Trophoblast cell (in vitro differentiated cells and primary cell): ENCODE measurements at regions not wholly inside any gene's neighbourhood (a gene's known extent, or its start where the extent isn't known, plus 50 kb on each side); places are given as distances from the start of the nearest gene placed in this dataset.

Experiments used
- DNase-seq, 2 donors: peaks; one replicate each; pipeline ENCODE4 v3.0.0-alpha.2; 2016
- H2AFZ ChIP-seq: 2 replicates; pipeline ENCODE4 v1.6.1; 2013; ENCODE audit warnings: low read length, moderate library complexity, mild to moderate bottlenecking; ENCODE audit not compliant: insufficient read depth, poor library complexity
- H2AK5ac ChIP-seq: 2 replicates; pipeline ENCODE4 v1.6.1; 2013; ENCODE audit warnings: mild to moderate bottlenecking, low read length
- H2BK120ac ChIP-seq: 2 replicates; pipeline ENCODE4 v1.6.1; 2013; ENCODE audit warnings: low read length, mild to moderate bottlenecking, moderate library complexity; ENCODE audit not compliant: insufficient read depth, poor library complexity
- H2BK12ac ChIP-seq: 2 replicates; pipeline ENCODE4 v1.6.1; 2013; ENCODE audit warnings: mild to moderate bottlenecking, low read length, moderate library complexity
- H2BK5ac ChIP-seq: 2 replicates; pipeline ENCODE4 v1.6.1; 2013; ENCODE audit warnings: low read length, low read depth, moderate library complexity, mild to moderate bottlenecking; ENCODE audit not compliant: poor library complexity
- H3K14ac ChIP-seq: 2 replicates; pipeline ENCODE4 v1.6.1; 2013; ENCODE audit warnings: mild to moderate bottlenecking, low read length
- H3K18ac ChIP-seq: 2 replicates; pipeline ENCODE4 v1.6.1; 2013; ENCODE audit warnings: mild to moderate bottlenecking, low read length
- H3K23ac ChIP-seq: 2 replicates; pipeline ENCODE4 v1.6.1; 2013; ENCODE audit warnings: low read length
- H3K27ac ChIP-seq: 2 replicates; pipeline ENCODE4 v1.5.1; 2013; ENCODE audit warnings: low read depth, mild to moderate bottlenecking, inconsistent platforms, low read length, moderate library complexity
- H3K27me3 ChIP-seq: 2 replicates; pipeline ENCODE4 v1.6.1; 2013; ENCODE audit warnings: inconsistent platforms, mild to moderate bottlenecking, low read length, moderate library complexity; ENCODE audit not compliant: insufficient read depth
- H3K36me3 ChIP-seq, 2 experiments: 1 replicate in 1 of 2; 2 replicates in 1 of 2; pipeline ENCODE4 v1.6.1; 2013; ENCODE audit warnings: low read length in 2 of 2, mild to moderate bottlenecking in 2 of 2, moderate library complexity in 1 of 2; ENCODE audit not compliant: insufficient read depth in 2 of 2, control insufficient read depth in 1 of 2
- H3K4ac ChIP-seq: 2 replicates; pipeline ENCODE4 v1.6.1; 2013; ENCODE audit warnings: low read depth, mild to moderate bottlenecking, low read length, moderate library complexity
- H3K4me1 ChIP-seq, 2 experiments: 1 replicate in 1 of 2; 2 replicates in 1 of 2; pipeline ENCODE4 v1.6.1; 2013; ENCODE audit warnings: low read length in 2 of 2, mild to moderate bottlenecking in 2 of 2, moderate library complexity in 1 of 2; ENCODE audit not compliant: insufficient read depth in 2 of 2, control insufficient read depth in 1 of 2
- H3K4me2 ChIP-seq: 2 replicates; pipeline ENCODE4 v1.6.1; 2013; ENCODE audit warnings: inconsistent platforms, mild to moderate bottlenecking, low read length, moderate library complexity
- H3K4me3 ChIP-seq: 2 replicates; pipeline ENCODE4 v1.5.1; 2013; ENCODE audit warnings: mild to moderate bottlenecking, low read depth, low read length, inconsistent platforms
- H3K79me1 ChIP-seq: one replicate; pipeline ENCODE4 v1.6.1; 2013; ENCODE audit warnings: low read length
- H3K79me2 ChIP-seq: 2 replicates; pipeline ENCODE4 v1.6.1; 2013; ENCODE audit warnings: low read length, mild to moderate bottlenecking; ENCODE audit not compliant: control insufficient read depth, insufficient read depth, poor library complexity
- H3K9ac ChIP-seq: 2 replicates; pipeline ENCODE4 v1.6.1; 2013; ENCODE audit warnings: mild to moderate bottlenecking, low read length
- H3K9me3 ChIP-seq: 2 replicates; pipeline ENCODE4 v1.6.1; 2013; ENCODE audit warnings: low read depth, mild to moderate bottlenecking, control low read depth, inconsistent platforms, low read length; ENCODE audit not compliant: insufficient read depth
- H4K12ac ChIP-seq: 2 replicates; pipeline ENCODE4 v1.6.1; 2013; ENCODE audit warnings: low read depth, mild to moderate bottlenecking, low read length, moderate library complexity
- H4K8ac ChIP-seq: 2 replicates; pipeline ENCODE4 v1.6.1; 2013; ENCODE audit warnings: low read depth, mild to moderate bottlenecking, low read length, moderate library complexity
- H4K91ac ChIP-seq: one replicate; pipeline ENCODE4 v1.6.1; 2013; ENCODE audit warnings: low read depth, mild to moderate bottlenecking, low read length, moderate library complexity
- WGBS: extraction: QIAGEN DNeasy Blood & Tissue Kit; methylation state at CpG from one replicate; pipeline ENCODE4 v1.1.7; 2013; ENCODE audit warnings: missing lambda C conversion rate; ENCODE audit not compliant: insufficient read length, insufficient coverage; ENCODE audit errors: extremely low coverage; 5-methylcytosine and 5-hydroxymethylcytosine counted together

DNA sequence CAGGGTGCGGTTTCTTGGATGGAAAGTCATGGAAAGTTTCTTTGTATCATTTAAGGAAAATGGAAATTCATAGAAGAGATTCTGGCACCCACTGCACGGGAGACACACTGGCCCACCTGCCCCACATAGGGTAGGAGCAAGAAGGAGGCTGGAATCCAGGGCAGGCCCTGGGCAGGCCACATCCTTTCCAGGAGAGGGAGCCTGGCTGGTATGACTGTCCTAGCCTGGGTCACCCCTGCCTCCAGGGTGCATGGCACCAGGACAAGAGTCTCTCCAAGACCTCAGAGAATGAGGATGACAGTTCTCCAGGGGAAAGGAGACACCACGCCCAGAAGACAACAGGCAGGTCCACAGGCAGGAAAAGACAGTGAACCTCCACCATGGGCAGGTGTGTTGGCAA is 297.2 kb downstream of the TCERG1L start:
- no peak overlapping the region for H2AK5ac ChIP-seq
- H3K79me1 ChIP-seq: no peaks in the 10 kb centered on the region
- H3K79me2 ChIP-seq: no peaks in the 10 kb centered on the region
- H3K14ac ChIP-seq: no peak overlapping the region
- whole genome bisulfite sequencing: no CpG with 5 or more reads among the region's 3 CpGs
- H2BK5ac ChIP-seq: no peak overlapping the region
- H3K9ac ChIP-seq: no peak overlapping the region
- no peak overlapping the region for H4K12ac ChIP-seq
- H3K27ac ChIP-seq: no peak overlapping the region
- no peak for DNase-seq
- H3K36me3 ChIP-seq: no peaks in the 10 kb centered on the region
- H3K4ac ChIP-seq: no peak overlapping the region
- H3K4me1 ChIP-seq: peaks cover 5 to 14% of the 10 kb centered on the region in 2 experiments
- no peak overlapping the region for H4K91ac ChIP-seq
- H3K27me3 ChIP-seq: no peaks in the 10 kb centered on the region
- H3K9me3 ChIP-seq: no peaks in the 10 kb centered on the region
- H2BK12ac ChIP-seq: no peak overlapping the region
- no peak overlapping the region for H3K23ac ChIP-seq
- H2AFZ ChIP-seq: no peak overlapping the region
- H3K4me3 ChIP-seq: no peak overlapping the region
- no peak overlapping the region for H4K8ac ChIP-seq
- H3K4me2 ChIP-seq: no peak overlapping the region
- H2BK120ac ChIP-seq: no peak overlapping the region
- H3K18ac ChIP-seq: no peak overlapping the region

DNA sequence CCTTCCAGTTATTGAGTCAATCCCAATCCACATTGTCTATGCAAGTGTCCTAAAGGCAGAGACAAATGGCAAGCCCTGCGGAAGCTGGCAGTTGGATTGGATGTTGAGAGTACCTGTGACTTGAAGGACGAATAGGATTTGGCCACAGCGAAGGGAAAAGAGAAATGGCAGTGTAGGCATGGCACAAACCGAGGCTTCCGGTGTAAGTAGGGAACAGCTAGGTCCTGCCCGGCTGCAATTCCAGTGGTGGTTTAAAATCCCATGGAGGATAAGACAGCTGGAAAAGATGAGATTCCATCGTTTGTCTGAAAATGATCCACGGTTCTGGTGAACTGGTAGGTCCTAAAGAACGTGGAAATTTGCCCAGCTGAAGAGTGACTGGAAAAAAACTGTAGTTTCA is 296.2 kb downstream of the TCERG1L start:
- no peak overlapping the region for H3K27ac ChIP-seq
- H2AFZ ChIP-seq: no peak overlapping the region
- no peaks in the 10 kb centered on the region for H3K36me3 ChIP-seq
- H3K27me3 ChIP-seq: no peaks in the 10 kb centered on the region
- H3K4ac ChIP-seq: no peak overlapping the region
- no peak overlapping the region for H4K91ac ChIP-seq
- no peak overlapping the region for H3K4me3 ChIP-seq
- no peak overlapping the region for H3K18ac ChIP-seq
- no peaks in the 10 kb centered on the region for H3K79me1 ChIP-seq
- H4K8ac ChIP-seq: no peak overlapping the region
- no peaks in the 10 kb centered on the region for H3K79me2 ChIP-seq
- no peak overlapping the region for H2BK12ac ChIP-seq
- no peak overlapping the region for H3K9ac ChIP-seq
- no peak overlapping the region for H3K4me2 ChIP-seq
- DNase-seq: no peak
- no peak overlapping the region for H4K12ac ChIP-seq
- no peak overlapping the region for H2AK5ac ChIP-seq
- H2BK5ac ChIP-seq: no peak overlapping the region
- H3K9me3 ChIP-seq: no peaks in the 10 kb centered on the region
- H3K23ac ChIP-seq: no peak overlapping the region
- no peak overlapping the region for H2BK120ac ChIP-seq
- WGBS: no CpG with 5 or more reads among the region's 9 CpGs
- H3K4me1 ChIP-seq: peaks cover 5 to 14% of the 10 kb centered on the region in 2 experiments
- no peak overlapping the region for H3K14ac ChIP-seq

DNA sequence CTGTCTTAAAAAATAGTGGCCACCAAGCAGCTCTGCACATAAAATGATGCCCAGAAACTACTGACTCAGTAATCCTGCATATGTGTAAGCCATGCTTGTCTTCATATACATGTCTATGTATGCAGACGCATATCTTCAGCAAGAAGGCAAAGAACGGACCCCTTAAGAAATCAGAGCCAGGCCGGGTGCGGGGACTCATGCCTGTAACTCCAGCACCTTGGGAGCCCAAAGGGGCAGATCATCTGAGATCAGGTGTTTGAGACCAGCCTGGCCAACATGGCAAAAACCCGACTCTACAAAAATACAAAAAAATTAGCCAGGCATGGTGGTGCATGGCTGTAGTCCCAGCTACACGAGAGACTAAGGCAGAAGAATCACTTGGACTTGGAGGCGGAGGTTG is 295.0 kb downstream of the TCERG1L start:
- no peak overlapping the region for H3K14ac ChIP-seq
- H3K36me3 ChIP-seq: no peaks in the 10 kb centered on the region
- no peak overlapping the region for H4K12ac ChIP-seq
- H4K8ac ChIP-seq: no peak overlapping the region
- H2BK120ac ChIP-seq: no peak overlapping the region
- H2BK5ac ChIP-seq: no peak overlapping the region
- no peak overlapping the region for H3K4me3 ChIP-seq
- H3K9ac ChIP-seq: no peak overlapping the region
- no peak overlapping the region for H4K91ac ChIP-seq
- no peak overlapping the region for H2AFZ ChIP-seq
- H3K4me2 ChIP-seq: no peak overlapping the region
- H3K23ac ChIP-seq: no peak overlapping the region
- no peaks in the 10 kb centered on the region for H3K9me3 ChIP-seq
- H3K27ac ChIP-seq: no peak overlapping the region
- H2BK12ac ChIP-seq: no peak overlapping the region
- H3K4me1 ChIP-seq: peaks cover 5 to 14% of the 10 kb centered on the region in 2 experiments
- H3K27me3 ChIP-seq: no peaks in the 10 kb centered on the region
- no peaks in the 10 kb centered on the region for H3K79me2 ChIP-seq
- no CpG with 5 or more reads among the region's 7 CpGs for WGBS
- no peaks in the 10 kb centered on the region for H3K79me1 ChIP-seq
- no peak overlapping the region for H2AK5ac ChIP-seq
- no peak overlapping the region for H3K4ac ChIP-seq
- H3K18ac ChIP-seq: no peak overlapping the region
- no peak for DNase-seq

DNA sequence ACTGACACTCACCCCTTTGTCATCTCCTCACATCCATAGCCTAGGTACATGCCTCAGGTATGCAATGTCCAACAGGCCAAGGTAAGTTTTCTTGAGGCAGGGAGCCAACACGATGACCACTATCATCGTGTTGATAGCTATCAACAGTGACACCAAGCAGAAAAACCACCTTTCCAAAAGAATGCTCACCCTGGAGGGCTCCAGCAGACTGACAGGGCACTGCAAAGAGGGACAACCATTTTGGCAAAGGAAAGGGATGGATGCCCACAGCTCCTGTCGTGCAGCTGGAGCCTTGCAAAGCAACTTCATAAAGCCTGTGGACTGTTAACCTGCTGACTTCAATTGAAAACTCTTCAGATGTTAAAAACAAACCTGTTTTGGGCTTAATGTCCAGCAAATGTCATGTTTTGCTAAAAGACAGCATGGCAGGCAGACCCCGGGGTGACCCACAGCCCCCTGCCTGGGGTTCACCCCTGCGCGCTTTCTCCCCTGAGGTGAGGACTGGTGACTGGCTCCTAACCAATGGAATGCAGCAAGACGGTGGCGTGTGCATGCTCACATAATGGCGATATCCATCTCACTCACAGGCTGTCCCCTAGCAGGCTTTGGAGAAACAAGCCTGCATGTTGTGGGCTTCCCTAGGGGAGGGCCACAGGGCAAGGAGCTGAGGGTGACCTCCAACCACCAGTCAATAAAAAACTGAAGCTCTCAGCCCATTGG is 293.8 kb downstream of the TCERG1L start:
- no peak overlapping the region for H2AFZ ChIP-seq
- no peaks in the 10 kb centered on the region for H3K79me2 ChIP-seq
- no peak overlapping the region for H3K4me2 ChIP-seq
- no peaks in the 10 kb centered on the region for H3K79me1 ChIP-seq
- peaks cover 5 to 14% of the 10 kb centered on the region in 2 experiments for H3K4me1 ChIP-seq
- peak; percentile 18 to 69 for DNase-seq
- no peak overlapping the region for H2BK120ac ChIP-seq
- WGBS: no CpG with 5 or more reads among the region's 9 CpGs
- H3K27me3 ChIP-seq: no peaks in the 10 kb centered on the region
- no peaks in the 10 kb centered on the region for H3K36me3 ChIP-seq
- H2BK5ac ChIP-seq: no peak overlapping the region
- H2AK5ac ChIP-seq: no peak overlapping the region
- no peak overlapping the region for H3K4me3 ChIP-seq
- no peak overlapping the region for H3K9ac ChIP-seq
- H4K12ac ChIP-seq: no peak overlapping the region
- no peak overlapping the region for H4K91ac ChIP-seq
- H3K9me3 ChIP-seq: peaks cover 2% of the 10 kb centered on the region
- no peak overlapping the region for H3K27ac ChIP-seq
- no peak overlapping the region for H3K14ac ChIP-seq
- H3K4ac ChIP-seq: no peak overlapping the region
- no peak overlapping the region for H3K23ac ChIP-seq
- H2BK12ac ChIP-seq: no peak overlapping the region
- H3K18ac ChIP-seq: no peak overlapping the region
- no peak overlapping the region for H4K8ac ChIP-seq
